D721Med (cell line): ENCODE measurements at regions not wholly inside any gene's neighbourhood (a gene's known extent, or its start where the extent isn't known, plus 50 kb on each side); places are given as distances from the start of the nearest gene placed in this dataset.

ENCODE experiments used
- DNase-seq: peaks from one replicate; pipeline ENCODE4 v3.0.0; 2011; ENCODE audit warnings: low spot score; ENCODE audit not compliant: insufficient read length
- FAIRE-seq: peaks from 2 replicates; lab custom pipeline; 2011; peaks lifted over from hg19 to GRCh38; lab: Jason Lieb, UNC
- TF ChIP-seq, protein P1 (sequence below): IDR thresholded peaks from 2 replicates; pipeline ENCODE4 v1.5.1; 2012; ENCODE audit warnings: mild to moderate bottlenecking, control low read depth; ENCODE audit not compliant: insufficient read depth; ENCODE audit errors: missing control alignments

DNA sequence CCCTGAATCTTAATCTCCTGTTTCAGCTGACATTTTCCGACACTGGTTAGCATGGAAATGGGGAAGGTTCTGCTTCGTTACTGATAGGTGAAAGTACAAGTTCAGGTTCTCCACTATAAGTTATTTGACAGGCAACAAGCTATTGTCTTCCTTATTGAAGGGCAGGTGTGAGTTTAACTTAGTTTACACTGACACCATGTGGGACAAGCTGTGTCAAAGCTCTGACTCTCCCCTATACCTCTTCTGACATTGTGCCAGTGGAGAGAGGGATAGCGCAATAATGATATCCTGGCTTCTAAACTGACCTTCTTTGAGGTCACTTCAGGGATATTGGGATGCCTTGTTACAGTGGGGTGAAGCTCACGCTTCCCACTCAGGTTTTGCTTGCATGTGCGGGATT, 587.0 kb upstream of the SLITRK5 start:
- DNase-seq, result no peak
- no peak for FAIRE-seq
- TF ChIP-seq, protein P1, sequence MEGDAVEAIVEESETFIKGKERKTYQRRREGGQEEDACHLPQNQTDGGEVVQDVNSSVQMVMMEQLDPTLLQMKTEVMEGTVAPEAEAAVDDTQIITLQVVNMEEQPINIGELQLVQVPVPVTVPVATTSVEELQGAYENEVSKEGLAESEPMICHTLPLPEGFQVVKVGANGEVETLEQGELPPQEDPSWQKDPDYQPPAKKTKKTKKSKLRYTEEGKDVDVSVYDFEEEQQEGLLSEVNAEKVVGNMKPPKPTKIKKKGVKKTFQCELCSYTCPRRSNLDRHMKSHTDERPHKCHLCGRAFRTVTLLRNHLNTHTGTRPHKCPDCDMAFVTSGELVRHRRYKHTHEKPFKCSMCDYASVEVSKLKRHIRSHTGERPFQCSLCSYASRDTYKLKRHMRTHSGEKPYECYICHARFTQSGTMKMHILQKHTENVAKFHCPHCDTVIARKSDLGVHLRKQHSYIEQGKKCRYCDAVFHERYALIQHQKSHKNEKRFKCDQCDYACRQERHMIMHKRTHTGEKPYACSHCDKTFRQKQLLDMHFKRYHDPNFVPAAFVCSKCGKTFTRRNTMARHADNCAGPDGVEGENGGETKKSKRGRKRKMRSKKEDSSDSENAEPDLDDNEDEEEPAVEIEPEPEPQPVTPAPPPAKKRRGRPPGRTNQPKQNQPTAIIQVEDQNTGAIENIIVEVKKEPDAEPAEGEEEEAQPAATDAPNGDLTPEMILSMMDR, result no peak

DNA sequence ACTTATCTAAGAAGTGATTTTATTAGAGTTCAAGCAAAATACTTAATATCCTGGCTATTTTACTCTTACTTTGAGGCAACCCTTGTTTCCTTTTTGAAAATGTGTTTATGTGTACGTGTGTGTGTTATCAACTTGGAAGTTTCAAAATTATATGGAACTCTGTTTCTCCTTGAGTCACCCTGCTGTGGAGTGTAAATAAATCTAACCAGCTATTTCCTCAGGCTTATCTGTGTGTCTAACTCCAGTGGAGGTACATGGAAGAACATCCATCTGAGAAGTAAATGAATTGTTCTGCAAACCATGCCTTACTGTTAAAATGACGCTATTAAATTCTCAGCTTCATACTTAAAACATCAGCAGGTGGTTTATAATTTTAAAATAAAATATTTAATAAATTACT, 583.4 kb upstream of the SLITRK5 start:
- no peak for FAIRE-seq
- TF ChIP-seq, protein P1, result no peak
- DNase-seq, result no peak

- FAIRE-seq (no peak), DNase-seq (no peak)
- TF ChIP-seq, protein P1, result no peak
Measured at GRCh38 chr13:87089391-87089790, 581.8 kb upstream of the SLITRK5 start.

GRCh38 chr13:87093399-87093798, 577.8 kb upstream of the SLITRK5 start:
- FAIRE-seq (no peak), DNase-seq (no peak)
- TF ChIP-seq, protein P1, result no peak

DNA sequence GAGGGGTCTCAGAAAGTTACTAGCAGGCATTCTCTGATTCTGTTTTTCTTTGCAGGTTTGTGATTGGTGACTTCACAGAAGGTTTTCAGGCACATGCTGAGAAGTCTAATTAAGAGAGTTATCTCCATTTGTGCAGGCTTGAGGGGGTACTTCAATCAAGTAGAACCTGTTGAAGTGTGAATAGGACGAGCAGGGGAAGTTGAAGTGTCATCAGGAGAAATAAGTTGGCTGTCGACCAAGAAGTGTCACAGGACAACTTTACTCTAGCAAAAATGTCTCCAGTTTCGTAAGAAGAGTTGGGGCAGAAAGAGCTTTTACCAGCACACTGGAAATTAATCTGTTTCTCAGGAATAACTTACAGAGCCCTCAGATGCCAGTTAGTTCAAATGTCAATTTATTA, 576.5 kb upstream of the SLITRK5 start:
- DNase-seq, result no peak
- no peak for FAIRE-seq
- TF ChIP-seq, protein P1, result no peak

DNA sequence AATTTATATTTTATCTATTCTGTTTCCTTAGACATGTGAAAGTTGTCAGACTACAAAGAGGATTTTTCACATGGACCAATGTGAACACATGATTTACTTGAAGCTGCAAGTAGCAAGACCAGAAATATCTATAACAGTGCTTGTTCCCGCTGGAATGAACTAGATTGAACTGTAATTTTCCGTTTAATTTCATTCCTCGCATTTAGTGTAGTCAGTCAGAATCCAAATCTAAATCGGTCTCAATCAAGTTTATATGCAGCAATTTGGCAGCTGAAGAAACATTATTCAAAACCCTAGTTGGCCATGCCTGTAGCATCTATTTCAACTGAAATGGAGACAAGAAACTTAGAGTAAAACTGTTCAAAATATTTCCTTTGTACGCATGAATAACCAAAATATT, 570.7 kb upstream of the SLITRK5 start:
- DNase-seq (no peak), FAIRE-seq (peak; percentile 55)
- TF ChIP-seq, protein P1, result no peak

DNA sequence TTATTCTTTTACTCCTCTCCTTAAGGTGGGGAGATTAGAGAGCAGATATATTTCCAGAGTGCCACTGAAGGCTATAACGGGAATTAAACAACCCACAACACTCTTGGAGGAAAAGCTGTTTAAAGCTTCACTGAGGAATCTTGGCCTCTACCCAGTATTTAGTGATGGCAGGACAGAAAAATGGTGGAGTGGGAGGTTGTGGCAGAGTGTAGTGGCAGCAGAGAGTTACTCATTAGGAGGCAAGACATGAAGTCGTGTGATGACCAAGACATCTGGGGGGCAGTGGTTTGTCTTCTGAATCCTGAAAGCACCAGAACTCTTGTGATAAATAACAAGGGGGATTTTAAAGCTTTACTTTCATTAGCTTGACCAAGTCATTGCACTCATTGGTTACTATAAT, 563.5 kb upstream of the SLITRK5 start:
- no peak for FAIRE-seq
- TF ChIP-seq, protein P1, result no peak
- DNase-seq, result no peak
